ENCODE measurements at regions not wholly inside any gene's neighbourhood (a gene's known extent, or its start where the extent isn't known, plus 50 kb on each side); places are given as distances from the start of the nearest gene placed in this dataset.

DNA sequence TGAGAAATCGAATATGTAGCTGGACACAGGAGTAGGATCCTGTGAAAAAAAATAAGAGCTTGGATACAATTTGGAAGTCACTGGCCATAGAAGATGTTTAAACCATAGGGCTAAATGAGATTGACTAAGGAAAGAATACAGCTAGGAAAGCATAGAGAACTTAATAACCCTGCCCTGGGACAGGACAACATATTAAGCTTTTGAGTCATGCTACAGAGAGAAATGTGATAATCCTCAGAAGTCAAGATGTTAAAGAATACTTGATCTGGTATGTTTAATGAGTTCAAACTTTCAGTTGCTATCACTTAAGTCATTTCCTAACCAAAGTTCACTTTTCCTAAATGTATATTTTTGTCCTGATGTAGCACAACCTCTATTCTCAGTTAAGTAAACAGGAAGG lies 154.6 kb upstream of the TSHZ2 start:
- DNase-seq: peak; percentile 52

- DNase-seq: no peak
Observed at GRCh38 chr20:52814371-52814770, 157.8 kb upstream of the TSHZ2 start.

GRCh38 chr20:52812231-52812847 lies 159.8 kb upstream of the TSHZ2 start:
- peak; percentile 23 for DNase-seq

DNA sequence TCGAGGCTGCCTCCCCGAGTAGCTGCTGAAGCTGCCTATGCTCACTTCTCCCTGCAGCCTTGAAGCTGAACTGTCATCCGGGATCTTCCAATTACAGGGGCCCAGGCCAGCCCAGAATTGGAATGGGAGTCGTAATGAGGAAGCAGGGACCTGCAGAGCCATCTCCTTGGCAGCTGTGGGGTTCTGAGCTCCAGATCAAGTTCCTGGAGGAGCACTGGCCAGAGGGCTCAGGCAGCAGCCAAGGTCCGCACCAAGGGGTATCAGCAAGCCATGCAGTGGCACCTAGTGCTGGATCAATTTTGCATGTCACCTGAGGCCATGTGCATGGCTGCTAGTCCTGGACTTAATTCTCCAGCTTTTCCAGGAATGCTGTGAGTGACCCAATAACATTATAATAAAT lies 163.2 kb upstream of the TSHZ2 start:
- DNase-seq: no peak

- no peak for DNase-seq
Observed at GRCh38 chr20:52806918-52807317, 165.2 kb upstream of the TSHZ2 start.

DNA sequence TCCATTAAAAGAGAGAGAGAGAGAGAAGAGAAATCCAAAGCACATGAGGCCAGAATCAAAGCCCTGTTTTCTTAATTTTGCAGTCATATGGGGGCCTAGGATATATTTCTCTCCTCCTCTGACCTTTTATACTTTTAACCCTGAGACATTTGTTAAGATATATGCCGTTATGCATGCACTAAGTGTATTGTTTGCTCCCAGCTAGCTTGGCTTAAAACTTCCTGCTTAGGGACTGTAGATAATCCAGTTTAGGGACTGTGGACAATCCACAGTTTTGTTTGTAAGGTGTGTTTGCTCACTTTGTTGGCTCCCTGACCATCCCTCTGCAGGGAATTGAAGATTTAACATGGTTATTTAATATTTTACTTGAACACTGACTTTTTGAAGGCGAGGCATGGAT lies 166.3 kb upstream of the TSHZ2 start:
- DNase-seq: no peak

DNA sequence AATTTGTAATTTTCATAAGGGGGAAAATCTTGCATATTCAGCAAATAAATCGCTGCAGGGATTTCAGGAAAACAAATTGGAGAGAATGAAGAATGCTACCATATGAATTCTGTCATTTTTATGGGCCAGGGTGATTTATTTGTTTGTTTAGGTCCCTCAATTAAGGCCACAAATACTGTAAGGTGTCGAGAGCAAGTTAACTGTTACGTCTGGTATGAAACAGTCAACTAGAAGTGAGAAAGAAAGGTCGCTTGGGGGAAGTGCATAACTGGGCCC lies 166.9 kb upstream of the TSHZ2 start:
- DNase-seq: no peak

DNA sequence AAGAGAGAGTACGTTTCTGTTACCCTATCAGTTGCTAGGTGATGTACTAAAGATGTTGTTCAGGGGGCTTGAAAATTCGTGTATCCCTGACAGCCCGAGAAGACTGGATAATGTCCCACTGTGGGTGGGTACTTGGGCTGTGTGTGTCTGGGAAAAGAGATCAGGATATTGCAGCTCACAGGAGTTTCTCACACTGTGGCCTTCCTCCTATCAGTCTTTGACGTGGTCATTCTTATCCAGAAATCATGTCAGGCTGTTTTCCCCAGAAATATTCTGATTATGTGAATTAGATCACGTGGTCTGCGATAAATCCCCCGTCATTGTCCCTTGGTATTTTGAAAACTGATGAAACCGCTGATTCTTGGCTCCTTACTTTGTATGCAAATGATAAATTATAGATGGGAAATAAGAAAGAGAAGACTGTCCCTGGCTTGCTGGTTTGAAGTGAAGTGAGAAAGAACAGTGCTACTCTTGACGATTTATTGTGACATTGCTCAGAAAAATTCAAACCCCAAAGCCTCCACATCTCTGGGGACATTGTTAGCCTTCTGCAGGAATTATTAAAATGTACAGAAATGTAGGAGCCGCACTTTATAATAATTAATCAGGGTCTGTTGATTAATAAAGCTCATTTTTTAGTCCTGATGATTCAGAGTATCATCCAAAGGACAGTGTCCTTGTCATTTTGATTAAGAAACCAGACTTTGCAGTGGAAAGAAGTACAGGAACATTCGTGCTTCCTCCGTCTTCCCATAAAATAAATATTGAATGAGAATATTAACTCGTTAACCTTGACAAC lies 167.5 kb upstream of the TSHZ2 start:
- no peak for DNase-seq

- no peak for DNase-seq
Observed at GRCh38 chr20:52801628-52802006, 170.5 kb upstream of the TSHZ2 start.

GRCh38 chr20:52800734-52801627 lies 171.2 kb upstream of the TSHZ2 start:
- no peak for DNase-seq

DNA sequence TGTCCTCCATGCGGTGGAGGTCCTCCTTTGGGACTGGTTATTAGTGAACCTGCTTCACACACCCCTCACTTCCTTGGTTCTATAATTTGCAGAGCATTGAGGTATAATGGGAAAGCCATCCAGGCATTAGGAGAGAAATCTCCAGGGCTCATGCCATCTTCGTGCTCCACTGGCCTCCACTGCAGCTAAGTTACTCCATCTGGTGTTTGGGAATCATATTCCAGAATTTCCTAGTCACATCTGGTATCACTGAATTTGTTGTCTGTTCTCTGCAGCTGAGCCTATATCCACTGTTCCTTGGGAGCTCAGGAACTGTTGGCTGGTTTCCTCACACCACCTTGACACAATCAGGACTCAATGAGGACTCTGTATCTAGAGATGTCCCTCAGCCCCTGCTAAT lies 173.0 kb upstream of the TSHZ2 start:
- no peak for DNase-seq

DNA sequence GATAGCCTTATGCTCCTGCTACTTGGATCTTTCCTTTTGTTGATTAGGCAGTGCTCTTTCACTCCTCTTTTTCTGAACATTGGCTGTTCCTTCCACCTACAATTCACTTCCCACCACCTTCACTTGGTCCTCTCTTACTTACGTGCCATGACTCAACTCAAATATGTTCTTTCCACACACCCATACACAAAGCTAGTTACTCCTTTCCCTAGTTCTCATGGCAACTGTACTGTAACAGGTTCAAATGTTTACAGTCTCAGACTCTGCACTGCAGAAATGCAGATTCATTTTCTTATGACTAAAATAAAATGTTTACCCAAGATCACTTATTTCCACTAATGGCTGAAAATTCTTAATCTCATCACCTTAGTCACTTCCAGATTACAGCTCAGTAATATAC lies 174.0 kb upstream of the TSHZ2 start:
- DNase-seq: no peak

DNA sequence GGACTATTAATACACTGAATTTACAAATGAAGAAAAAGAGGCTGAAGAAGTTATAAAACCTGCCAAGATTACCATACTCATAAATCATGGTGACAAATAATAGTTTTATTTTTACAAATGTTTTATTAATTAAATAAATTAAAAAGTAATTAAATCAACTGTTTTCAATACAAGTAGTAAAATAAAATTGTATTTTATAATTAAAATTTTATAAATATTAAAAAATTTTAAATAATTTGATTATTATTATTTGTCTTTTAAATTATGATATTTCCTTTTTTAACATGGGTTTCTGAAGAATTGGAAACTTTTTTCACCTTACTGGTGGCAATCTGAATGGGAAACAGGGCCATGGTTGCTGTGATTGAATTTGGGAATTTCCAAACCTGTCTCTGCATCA lies 177.3 kb upstream of the TSHZ2 start:
- DNase-seq: no peak

GRCh38 chr20:52793339-52793963 lies 178.7 kb upstream of the TSHZ2 start:
- DNase-seq: no peak

GRCh38 chr20:52791091-52791490 lies 181.1 kb upstream of the TSHZ2 start:
- DNase-seq: no peak

- DNase-seq: no peak
Observed at GRCh38 chr20:52789716-52790115, 182.4 kb upstream of the TSHZ2 start.

DNA sequence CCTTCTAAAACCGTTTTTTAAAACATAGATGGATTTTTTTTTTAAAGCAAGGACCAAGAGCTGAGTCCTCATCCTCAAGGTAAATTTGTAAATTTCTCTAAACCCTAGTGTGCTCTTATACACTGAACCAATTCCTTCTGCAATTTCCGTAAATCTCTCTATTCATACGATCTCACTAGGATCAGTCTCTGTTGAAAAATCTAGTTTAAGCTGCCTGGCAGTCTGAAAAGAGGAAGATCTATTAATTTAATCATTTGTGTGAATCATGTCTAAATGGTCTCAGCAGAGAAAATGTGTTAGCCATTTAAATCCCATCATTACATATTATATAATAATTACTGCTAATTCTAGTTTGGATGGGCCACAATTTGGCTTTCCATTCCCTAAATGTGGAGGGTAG lies 184.2 kb upstream of the TSHZ2 start:
- DNase-seq: no peak

DNA sequence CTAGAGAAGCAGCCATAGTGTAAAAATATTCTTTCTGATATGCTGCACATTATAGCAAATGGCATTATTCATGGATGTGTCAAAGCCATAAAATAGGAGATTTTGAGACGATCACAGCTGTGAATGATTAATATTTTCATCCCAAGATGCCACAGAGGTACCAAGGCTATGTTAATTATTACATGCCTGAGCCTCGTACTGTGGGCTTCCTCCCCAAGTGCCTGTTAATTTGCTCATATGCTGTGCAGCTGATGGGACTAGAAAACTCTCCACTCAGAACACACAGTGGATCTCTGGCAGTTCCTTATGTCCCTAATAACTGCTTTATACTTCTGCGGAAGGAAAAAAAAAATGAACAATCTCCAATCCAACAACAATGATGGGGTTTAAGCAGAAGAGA lies 184.9 kb upstream of the TSHZ2 start:
- no peak for DNase-seq

DNA sequence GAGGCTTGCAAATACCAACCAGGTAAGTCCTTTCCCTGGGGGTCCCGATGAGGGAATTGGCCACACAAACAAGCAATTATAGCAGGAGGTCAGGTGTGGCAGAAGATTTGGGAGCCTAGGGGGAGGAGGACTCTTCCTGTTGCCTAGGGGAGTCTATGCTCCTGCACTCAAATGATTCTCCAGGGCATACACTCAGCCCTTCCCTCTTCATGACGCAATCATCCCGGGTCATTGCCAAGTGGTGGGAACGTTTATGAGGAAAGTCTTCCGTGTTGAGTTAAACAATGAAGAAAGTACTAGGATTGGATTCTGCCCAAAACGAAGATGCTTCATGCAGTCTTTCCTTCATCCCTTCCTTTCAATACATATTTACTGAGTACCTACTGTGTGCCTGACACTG lies 186.5 kb upstream of the TSHZ2 start:
- DNase-seq: peak; percentile 41

DNA sequence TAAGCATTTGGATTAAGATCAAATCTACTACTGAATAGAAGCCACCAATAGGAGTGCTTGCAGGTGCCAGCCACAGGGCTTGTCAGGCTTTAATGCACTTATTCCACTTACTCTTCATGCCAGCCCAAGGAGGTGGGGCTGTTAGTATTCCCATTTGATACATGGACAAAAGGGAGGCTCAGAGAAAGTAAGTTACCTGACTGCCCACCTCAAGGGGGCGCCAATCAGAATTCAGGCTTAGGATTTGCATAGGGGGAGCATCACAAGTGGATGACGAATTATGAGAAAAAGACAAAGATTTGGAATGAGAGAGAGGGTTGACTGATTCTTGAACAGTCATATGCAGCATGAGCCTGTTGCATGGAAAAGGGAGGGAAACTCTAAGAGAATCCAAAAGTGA lies 188.4 kb upstream of the TSHZ2 start:
- DNase-seq: peak; percentile 14

GRCh38 chr20:52780462-52780861 lies 191.7 kb upstream of the TSHZ2 start:
- no peak for DNase-seq

GRCh38 chr20:52779125-52779524 lies 193.0 kb upstream of the TSHZ2 start:
- DNase-seq: no peak

DNA sequence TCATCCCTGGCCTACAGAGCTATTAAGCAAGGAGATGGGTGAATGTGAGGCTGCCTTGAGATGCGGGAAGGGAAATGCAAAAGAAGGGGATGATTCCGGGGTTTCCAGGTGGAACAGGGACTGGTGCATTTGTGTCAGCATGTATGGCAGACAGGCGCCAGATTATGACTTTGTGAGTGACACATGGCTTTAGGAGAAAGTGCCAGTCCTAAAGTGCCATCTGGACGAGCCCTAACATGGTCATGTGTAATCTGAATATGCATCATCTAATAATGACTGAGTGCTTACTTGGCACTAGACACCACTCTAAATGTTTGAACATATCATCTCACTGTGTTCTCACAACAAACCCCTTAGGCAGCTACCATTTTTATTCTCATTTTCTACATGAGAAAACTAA lies 195.0 kb upstream of the TSHZ2 start:
- DNase-seq: no peak

DNA sequence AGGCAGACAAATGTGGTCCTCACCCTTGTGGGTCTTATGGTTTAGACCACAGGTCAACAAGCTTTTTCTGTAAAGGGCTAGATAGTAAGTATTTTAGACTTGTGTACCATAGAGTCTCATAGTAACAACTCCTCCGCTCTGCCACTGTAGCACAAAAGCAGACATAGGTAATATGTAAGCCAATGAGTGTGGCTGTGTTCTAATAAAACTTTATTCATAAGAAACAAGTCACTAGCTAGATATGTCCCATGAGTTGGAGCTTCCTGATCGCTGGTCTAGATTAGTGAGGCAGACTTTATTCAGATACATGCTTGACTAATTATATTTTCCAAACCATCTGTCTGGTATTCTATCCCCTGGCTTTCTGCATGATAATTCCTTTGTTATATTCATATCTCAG lies 196.4 kb upstream of the TSHZ2 start:
- DNase-seq: no peak

Measured in fibroblast of skin of right biceps (primary cell).